Putamen (tissue), 1 donor: ENCODE measurements at regions not wholly inside any gene's neighbourhood (a gene's known extent, or its start where the extent isn't known, plus 50 kb on each side); places are given as distances from the start of the nearest gene placed in this dataset.
"Not testable (repeated sequence)": the region's sequence is repeated elsewhere in the genome, so short reads cannot be mapped to it uniquely, and the experiment has no call there.

Source experiments
- DNase-seq: peaks from one replicate; pipeline ENCODE4 v3.0.0-alpha.2; 2016; ENCODE audit warnings: low spot score

GRCh38 chr12:92231532-92231931 is 85.9 kb upstream of the BTG1 start:
- not testable (repeated sequence) for DNase-seq

- no peak for DNase-seq
These were observed 83.7 kb upstream of the BTG1 start for GRCh38 chr12:92229381-92229780.

DNA sequence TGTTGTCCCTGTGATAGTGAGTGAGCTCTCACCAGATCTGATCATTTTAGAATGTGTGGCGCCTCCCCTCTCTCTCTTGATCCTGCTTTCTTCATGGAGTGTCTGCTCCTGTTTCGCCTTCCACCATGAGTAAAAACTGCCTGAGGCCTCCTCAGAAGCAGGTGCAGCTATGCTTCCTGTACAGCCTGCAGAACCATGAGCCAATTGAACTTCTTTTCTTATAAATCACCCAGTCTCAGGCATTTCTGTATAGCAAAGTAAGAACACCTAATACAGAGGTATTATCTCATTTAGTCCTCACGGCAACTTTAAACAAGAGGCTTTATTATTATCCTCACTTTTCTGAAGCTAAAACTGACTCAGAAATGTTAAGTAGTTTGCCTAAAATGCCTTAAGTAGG is 81.3 kb upstream of the BTG1 start:
- DNase-seq, result no peak

DNA sequence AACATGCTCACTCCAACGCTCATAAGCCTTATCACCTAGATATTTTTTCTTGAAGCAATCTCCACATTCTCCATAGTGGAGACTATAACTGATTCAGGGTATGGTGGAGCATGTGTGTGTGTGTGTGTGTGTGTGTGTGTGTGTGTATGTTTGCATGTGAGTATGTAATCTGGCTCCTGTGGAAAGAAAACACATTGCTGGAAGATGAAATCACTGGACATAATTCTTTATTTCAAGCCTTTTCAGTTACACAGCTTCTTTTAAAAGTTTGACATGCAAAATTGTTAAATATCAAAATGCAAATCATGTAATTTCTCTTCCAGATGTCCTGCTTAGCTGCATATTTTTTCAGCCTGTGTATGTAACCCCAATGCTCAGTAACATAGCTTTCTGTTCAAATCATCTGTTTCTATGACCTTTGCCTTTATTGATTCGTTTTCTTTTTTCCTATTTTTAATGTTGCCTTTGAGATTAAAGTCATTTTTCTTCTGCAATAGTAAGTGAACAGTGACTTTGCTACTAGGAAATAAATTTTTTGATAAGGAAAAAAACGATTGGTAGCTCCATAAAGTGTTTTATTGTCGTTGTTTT is 80.5 kb upstream of the BTG1 start:
- no peak for DNase-seq

- no peak for DNase-seq
These were observed 79.2 kb upstream of the BTG1 start for GRCh38 chr12:92224685-92225331.

- no peak for DNase-seq
These were observed 77.8 kb upstream of the BTG1 start for GRCh38 chr12:92223481-92223880.

DNA sequence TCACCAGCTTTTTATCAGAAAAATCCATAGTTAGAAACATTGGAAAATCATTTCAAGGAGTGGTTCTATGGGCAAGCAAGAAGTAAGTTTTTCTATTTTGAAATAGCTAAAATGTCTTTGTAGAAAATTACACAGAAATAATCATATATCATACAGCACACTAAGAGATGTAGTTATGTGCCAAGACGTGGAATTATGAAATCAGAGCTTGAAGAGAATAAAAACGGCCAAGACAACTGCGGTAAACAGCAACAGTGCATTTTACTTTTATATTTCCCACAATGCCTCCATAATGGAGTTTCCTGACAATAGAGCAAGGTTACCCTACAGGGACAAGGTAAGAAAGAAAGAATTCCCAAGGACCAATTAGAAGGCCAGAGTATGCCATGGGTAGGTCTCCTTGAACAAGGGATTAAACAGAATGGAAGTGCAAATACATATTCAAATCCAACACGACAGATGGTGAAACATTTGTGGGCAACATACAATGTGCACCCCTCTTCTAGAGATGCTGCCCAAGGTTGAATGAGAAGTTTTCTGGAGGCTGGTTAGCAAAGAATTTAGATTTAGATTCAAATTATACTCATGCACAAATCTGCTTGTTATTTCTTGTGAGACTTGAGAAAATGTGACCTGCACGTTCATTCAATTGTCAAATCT is 76.1 kb upstream of the BTG1 start:
- no peak for DNase-seq

DNA sequence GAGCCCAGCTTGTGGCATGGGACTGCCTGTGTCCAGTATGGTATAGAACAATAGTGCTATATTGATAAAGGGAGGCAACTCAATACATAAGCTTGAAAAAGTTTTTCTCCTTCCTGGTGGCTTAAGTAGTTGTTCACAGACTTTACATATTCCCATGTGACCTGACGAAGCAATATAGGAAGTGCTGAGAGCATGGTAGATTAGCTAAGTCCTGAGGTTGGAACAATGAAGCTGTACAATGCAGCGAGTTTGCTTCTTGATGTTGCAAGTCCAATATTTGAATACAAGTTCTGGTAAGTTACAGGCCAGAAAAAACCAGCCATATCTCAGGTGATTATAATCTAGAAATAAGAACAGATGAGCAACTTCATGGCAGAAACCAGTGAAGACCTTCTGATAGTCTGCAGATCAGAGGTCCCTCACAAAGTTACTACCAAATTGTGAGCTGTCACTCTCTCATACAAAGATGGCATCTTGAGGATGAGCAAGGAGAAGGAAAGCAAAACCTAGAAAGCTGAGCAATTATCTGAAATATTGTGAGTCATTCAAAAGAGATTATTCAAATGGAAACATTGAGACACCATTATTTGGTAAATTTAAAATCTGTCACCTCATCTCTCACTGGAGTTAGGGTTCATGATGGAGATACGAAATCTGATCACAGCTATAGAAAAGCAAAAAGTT is 72.9 kb upstream of the BTG1 start:
- DNase-seq, result no peak

DNA sequence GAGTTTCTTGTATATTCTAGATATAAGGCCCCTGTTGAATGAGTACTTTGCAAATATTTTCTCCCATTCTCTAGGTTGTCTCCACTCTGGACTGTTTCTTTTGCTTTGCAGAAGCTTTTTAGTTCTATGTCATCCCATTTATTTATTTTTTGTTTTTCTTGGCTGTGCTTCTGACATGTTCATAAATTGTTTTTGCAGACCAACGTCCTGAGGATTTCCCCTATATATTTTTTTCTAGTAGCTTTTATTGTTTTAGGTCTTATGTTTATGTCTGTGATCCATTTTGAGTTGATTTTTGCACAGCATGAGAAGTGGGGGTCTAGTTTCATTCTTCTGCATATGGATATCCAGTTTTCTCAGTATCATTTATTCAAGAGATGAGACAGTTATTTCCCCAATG is 70.4 kb upstream of the BTG1 start:
- DNase-seq, result no peak

DNA sequence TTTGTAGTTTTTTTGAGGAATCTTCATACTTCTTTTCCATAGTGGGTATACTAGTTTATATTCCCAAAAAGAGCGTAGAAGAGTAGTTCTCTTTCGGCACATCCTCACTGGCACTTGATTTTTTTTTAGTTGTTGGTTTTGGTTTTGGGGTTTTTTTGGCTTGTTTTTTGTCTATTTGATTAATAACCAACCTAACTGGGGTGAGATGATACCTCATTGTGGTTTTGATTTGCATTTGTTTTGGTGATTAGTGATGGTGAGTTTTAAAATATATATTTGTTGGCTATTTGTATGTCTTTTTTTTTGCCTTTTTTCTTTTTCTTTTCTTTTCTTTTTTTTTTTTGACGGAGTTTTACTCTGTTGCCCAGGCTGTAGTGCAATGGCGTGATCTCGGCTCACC is 69.7 kb upstream of the BTG1 start:
- no peak for DNase-seq

- DNase-seq, result no peak
These were observed 67.5 kb upstream of the BTG1 start for GRCh38 chr12:92213166-92213565.

DNA sequence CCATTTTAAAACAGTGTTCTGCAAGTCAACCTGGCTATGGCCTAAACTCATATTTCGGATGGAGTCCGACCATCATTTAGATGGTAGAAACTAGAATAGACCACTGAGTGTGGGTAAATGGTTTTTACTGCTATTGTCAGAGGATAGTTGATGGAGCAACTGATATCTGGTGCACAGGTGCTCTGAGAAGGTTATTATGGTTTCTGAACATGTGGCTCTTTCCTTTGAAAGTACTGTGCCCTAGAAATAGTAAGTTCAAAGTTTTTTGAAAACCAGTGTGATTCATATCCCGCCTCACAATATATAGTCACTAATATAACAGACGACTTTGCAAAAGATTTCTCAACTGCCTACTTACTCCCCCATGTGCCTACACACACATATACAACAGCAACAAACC is 64.4 kb upstream of the BTG1 start:
- no peak for DNase-seq

DNA sequence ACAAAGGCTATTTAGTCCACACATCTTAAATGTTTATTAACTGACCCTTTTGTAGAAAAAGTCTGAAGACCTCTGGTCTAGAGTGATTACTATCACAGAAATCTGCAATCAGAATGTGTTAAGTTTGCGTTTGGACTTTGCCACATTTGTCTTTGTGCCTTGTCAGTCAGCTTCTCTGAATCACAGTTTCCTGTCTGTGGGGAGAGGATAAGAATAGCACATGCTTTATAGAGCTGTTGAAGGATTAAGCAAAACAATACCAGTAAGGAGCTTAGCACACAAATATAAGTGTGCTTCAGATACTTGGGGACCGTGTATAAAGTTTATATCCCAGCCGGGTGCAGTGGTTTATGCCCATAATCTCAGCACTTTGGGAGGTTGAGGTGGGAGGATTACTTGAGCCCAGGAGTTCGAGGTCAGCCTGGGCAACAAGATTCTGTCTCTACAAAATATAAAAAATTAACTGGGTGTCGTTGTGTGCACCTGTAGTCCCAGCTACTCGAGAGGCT is 63.0 kb upstream of the BTG1 start:
- DNase-seq, result peak; percentile 22

DNA sequence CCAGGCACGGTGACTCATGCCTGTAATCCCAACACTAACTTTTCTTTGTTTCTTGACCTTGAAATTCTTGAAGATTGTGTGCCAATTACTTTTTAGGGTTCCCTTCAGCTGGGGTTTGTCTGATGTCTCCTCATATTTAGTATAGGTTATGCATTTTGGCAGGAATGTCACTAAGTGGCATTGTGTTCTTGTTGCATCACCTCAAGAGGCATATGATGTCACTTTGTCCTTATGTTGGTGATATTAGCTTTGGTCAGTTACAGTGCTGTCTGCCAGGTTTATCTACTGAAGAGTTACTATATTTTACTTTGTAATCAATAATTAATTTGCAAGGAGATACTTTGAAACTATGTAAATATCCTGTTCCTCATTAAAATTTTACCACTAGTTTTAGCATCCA is 61.0 kb upstream of the BTG1 start:
- no peak for DNase-seq

- no peak for DNase-seq
These were observed 60.4 kb upstream of the BTG1 start for GRCh38 chr12:92206011-92206410.

DNA sequence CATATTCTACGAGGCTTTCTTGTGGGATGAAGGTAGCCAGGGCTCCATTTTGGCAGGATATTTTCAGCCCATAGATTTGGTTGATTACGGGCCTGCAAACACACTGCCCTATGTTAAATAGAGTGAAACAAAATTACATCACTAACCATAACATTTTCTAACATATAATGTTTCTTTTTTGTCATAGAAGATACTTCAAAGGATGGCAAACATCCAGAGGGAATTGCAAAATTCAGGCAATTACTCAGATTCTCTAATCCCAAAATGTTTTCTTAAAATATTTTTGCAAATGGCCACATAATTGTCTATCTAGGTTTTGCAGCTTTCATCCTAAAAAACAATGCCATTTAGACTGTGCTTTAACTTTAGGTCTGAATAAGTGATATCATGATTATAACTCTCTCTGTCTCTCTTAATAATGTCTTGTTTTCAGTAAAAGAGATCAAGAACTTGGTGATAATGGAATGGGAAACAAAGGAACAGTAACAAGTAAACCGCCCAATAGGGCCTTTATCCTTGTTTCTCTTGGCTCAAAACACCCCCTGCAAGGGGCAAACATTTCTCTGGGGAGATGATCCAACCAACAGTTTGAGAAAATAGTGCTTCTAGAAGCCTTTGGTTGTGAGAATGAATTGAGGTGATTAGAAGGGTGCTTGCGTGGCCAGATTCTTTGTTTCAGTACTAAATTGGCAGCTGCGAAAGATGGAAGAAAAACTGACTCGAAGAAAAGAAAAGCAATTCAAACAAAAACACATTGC is 54.4 kb upstream of the BTG1 start:
- no peak for DNase-seq

DNA sequence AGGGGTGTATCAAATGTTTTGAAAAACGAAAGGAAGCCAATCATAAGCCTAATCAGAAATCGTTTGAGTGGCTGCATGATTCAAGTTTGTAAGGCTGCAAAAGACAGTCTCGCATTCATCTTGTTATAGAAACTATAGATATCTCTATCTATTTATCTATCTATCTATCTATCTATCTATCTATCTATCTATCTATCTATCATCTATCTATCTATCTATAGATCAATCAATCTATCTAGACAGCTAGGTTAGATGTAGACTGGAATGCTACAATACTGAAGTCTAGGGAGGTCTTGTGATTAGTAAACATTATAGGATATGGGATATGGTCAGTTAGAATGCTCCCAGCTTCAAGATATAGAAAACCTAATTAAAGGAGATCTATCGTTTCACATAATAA is 52.2 kb upstream of the BTG1 start:
- no peak for DNase-seq

GRCh38 chr12:92196368-92196767 is 50.7 kb upstream of the BTG1 start:
- DNase-seq, result no peak
